ENCODE measurements at regions not wholly inside any gene's neighbourhood (a gene's known extent, or its start where the extent isn't known, plus 50 kb on each side); places are given as distances from the start of the nearest gene placed in this dataset.

GRCh38 chr13:111556496-111556895 is 236.1 kb downstream of the TEX29 start:
- no peak for ATAC-seq
- no peak for DNase-seq (ENCODE audit: missing footprints)
- intact Hi-C loops (cut with DNase I), result no loop called here

GRCh38 chr13:111557921-111558699 is 237.7 kb downstream of the TEX29 start:
- intact Hi-C loops (cut with DNase I), result no loop called here
- ATAC-seq (no peak), DNase-seq (ENCODE audit: missing footprints) (no peak)

- no peak for ATAC-seq
- intact Hi-C loops (cut with DNase I), result no loop called here
- no peak for DNase-seq (ENCODE audit: missing footprints)
These were observed 238.3 kb downstream of the TEX29 start for GRCh38 chr13:111558700-111559088.

GRCh38 chr13:111559612-111560403 is 239.4 kb downstream of the TEX29 start:
- DNase-seq (ENCODE audit: missing footprints) (no peak), ATAC-seq (no peak)
- intact Hi-C loops (cut with DNase I), result no loop called here

- intact Hi-C loops (cut with DNase I), result no loop called here
- DNase-seq (ENCODE audit: missing footprints) (no peak), ATAC-seq (no peak)
These were observed 240.8 kb downstream of the TEX29 start for GRCh38 chr13:111561091-111561781.

GRCh38 chr13:111562716-111563115 is 242.3 kb downstream of the TEX29 start:
- ATAC-seq, result no peak
- intact Hi-C loops (cut with DNase I), result no loop called here
- DNase-seq (ENCODE audit: missing footprints), result no peak

- ATAC-seq (no peak), DNase-seq (ENCODE audit: missing footprints) (no peak)
- intact Hi-C loops (cut with DNase I), result no loop called here
These were observed 244.2 kb downstream of the TEX29 start for GRCh38 chr13:111564606-111565005.

GRCh38 chr13:111565400-111565799 is 245.0 kb downstream of the TEX29 start:
- intact Hi-C loops (cut with DNase I), result no loop called here
- DNase-seq (ENCODE audit: missing footprints), result no peak
- no peak for ATAC-seq

- ATAC-seq (no peak), DNase-seq (ENCODE audit: missing footprints) (no peak)
- intact Hi-C loops (cut with DNase I), result no loop called here
These were observed 246.1 kb downstream of the TEX29 start for GRCh38 chr13:111566567-111566966.

- no peak for DNase-seq (ENCODE audit: missing footprints)
- intact Hi-C loops (cut with DNase I), result no loop called here
- ATAC-seq, result no peak
These were observed 247.2 kb downstream of the TEX29 start for GRCh38 chr13:111567637-111568036.

- DNase-seq (ENCODE audit: missing footprints), result no peak
- intact Hi-C loops (cut with DNase I), result no loop called here
These were observed 247.8 kb downstream of the TEX29 start for GRCh38 chr13:111568290-111568689.

GRCh38 chr13:111570911-111571310 is 250.5 kb downstream of the TEX29 start:
- ATAC-seq (no peak), DNase-seq (ENCODE audit: missing footprints) (no peak)
- intact Hi-C loops (cut with DNase I), result no loop called here

More at GRCh38 chr13:111568290-111568689, 247.8 kb downstream of the TEX29 start:
- ATAC-seq, result no peak

- intact Hi-C loops (cut with DNase I), result no loop called here
- DNase-seq (ENCODE audit: missing footprints) (no peak), ATAC-seq (no peak)
These were observed 252.7 kb downstream of the TEX29 start for GRCh38 chr13:111572956-111573761.

GRCh38 chr13:111573801-111574200 is 253.4 kb downstream of the TEX29 start:
- intact Hi-C loops (cut with DNase I), result no loop called here
- DNase-seq (ENCODE audit: missing footprints) (no peak), ATAC-seq (no peak)

- DNase-seq (ENCODE audit: missing footprints) (no peak), ATAC-seq (no peak)
- intact Hi-C loops (cut with DNase I), result no loop called here
These were observed 254.8 kb downstream of the TEX29 start for GRCh38 chr13:111575276-111575675.

GRCh38 chr13:111575719-111576118 is 255.3 kb downstream of the TEX29 start:
- intact Hi-C loops (cut with DNase I), result no loop called here
- DNase-seq (ENCODE audit: missing footprints) (no peak), ATAC-seq (no peak)

GRCh38 chr13:111577208-111577828 is 256.9 kb downstream of the TEX29 start:
- no peak for DNase-seq (ENCODE audit: missing footprints)
- ATAC-seq, result no peak
- intact Hi-C loops (cut with DNase I), result no loop called here

GRCh38 chr13:111577956-111578605 is 257.6 kb downstream of the TEX29 start:
- DNase-seq (ENCODE audit: missing footprints) (no peak), ATAC-seq (no peak)
- intact Hi-C loops (cut with DNase I), result no loop called here
